Mesenchymal stem cell (in vitro differentiated cells and primary cell): ENCODE measurements at regions not wholly inside any gene's neighbourhood (a gene's known extent, or its start where the extent isn't known, plus 50 kb on each side); places are given as distances from the start of the nearest gene placed in this dataset.

Source experiments
- DNase-seq: peaks from one replicate; pipeline ENCODE4 v3.0.0-alpha.2; 2013
- H2AFZ ChIP-seq: one replicate; pipeline ENCODE4 v1.6.1; 2013; ENCODE audit warnings: low read depth, mild to moderate bottlenecking, control low read depth, inconsistent platforms, low read length, moderate library complexity
- H2AK5ac ChIP-seq: 2 replicates; pipeline ENCODE4 v1.6.1; 2013; ENCODE audit warnings: low read length, moderate library complexity, mild to moderate bottlenecking, inconsistent platforms; ENCODE audit not compliant: severe bottlenecking
- H2BK120ac ChIP-seq: one replicate; pipeline ENCODE4 v1.6.1; 2013; ENCODE audit warnings: low read depth, mild to moderate bottlenecking, inconsistent platforms, low read length, moderate library complexity
- H2BK12ac ChIP-seq, 2 experiments: one replicate each; pipeline ENCODE4 v1.6.1; 2013; ENCODE audit warnings: inconsistent platforms in 2 of 2, low read length in 2 of 2, mild to moderate bottlenecking in 2 of 2, moderate library complexity in 2 of 2, control low read depth in 1 of 2
- H2BK15ac ChIP-seq: one replicate; pipeline ENCODE4 v1.6.1; 2013; ENCODE audit warnings: mild to moderate bottlenecking, low read depth, inconsistent platforms; ENCODE audit not compliant: poor library complexity, severe bottlenecking
- H2BK5ac ChIP-seq: 2 replicates; pipeline ENCODE4 v1.6.1; 2013; ENCODE audit warnings: low read depth, mild to moderate bottlenecking, low read length, control low read depth, inconsistent platforms; ENCODE audit not compliant: poor library complexity, severe bottlenecking
- H3K14ac ChIP-seq, 2 experiments: one replicate each; pipeline ENCODE4 v1.6.1; 2013; ENCODE audit warnings: inconsistent platforms in 2 of 2, low read length in 2 of 2, control low read depth in 1 of 2, mild to moderate bottlenecking in 1 of 2, moderate library complexity in 1 of 2
- H3K18ac ChIP-seq, 2 experiments: one replicate each; pipeline ENCODE4 v1.6.1; 2013; ENCODE audit warnings: inconsistent platforms in 2 of 2, low read length in 2 of 2, control low read depth in 1 of 2, low read depth in 1 of 2, mild to moderate bottlenecking in 1 of 2
- H3K23ac ChIP-seq, 2 experiments: one replicate each; pipeline ENCODE4 v1.6.1; 2013; ENCODE audit warnings: inconsistent platforms in 2 of 2, low read length in 2 of 2, mild to moderate bottlenecking in 2 of 2, moderate library complexity in 2 of 2, control low read depth in 1 of 2
- H3K27ac ChIP-seq: 2 replicates; pipeline ENCODE4 v1.5.1; 2013; ENCODE audit warnings: mild to moderate bottlenecking, moderate library complexity, low read length, control low read depth, inconsistent platforms; ENCODE audit not compliant: poor library complexity, severe bottlenecking
- H3K27me3 ChIP-seq, 2 experiments: 2 replicates each; pipeline versions ENCODE4 v1.6.1 to v1.7.0; 2013; ENCODE audit warnings: low read length in 2 of 2, mild to moderate bottlenecking in 2 of 2, moderate library complexity in 2 of 2, control low read depth in 1 of 2, inconsistent platforms in 1 of 2; ENCODE audit not compliant: control insufficient read depth in 1 of 2, insufficient read depth in 1 of 2
- H3K36me3 ChIP-seq, 2 experiments: 2 replicates each; pipeline versions ENCODE4 v1.6.1 to v1.7.0; 2013; ENCODE audit warnings: low read length in 2 of 2, control low read depth in 1 of 2, inconsistent platforms in 1 of 2, low read depth in 1 of 2, mild to moderate bottlenecking in 1 of 2; ENCODE audit not compliant: insufficient read depth in 2 of 2, control insufficient read depth in 1 of 2
- H3K4ac ChIP-seq, 2 experiments: one replicate each; pipeline ENCODE4 v1.6.1; 2013; ENCODE audit warnings: inconsistent platforms in 2 of 2, low read length in 2 of 2, mild to moderate bottlenecking in 2 of 2, moderate library complexity in 2 of 2, control low read depth in 1 of 2, low read depth in 1 of 2
- H3K4me1 ChIP-seq: 2 replicates; pipeline ENCODE4 v1.6.1; 2013; ENCODE audit warnings: low read depth, low read length, control low read depth; ENCODE audit not compliant: control insufficient read depth, insufficient read depth
- H3K4me2 ChIP-seq: 2 replicates; pipeline ENCODE4 v1.6.1; 2013; ENCODE audit warnings: low read length, mild to moderate bottlenecking, inconsistent platforms; ENCODE audit not compliant: poor library complexity, severe bottlenecking
- H3K4me3 ChIP-seq, 2 experiments: 2 replicates each; pipeline versions ENCODE4 v1.5.1 to v1.7.0; 2013; ENCODE audit warnings: low read length in 2 of 2, mild to moderate bottlenecking in 2 of 2, control low read depth in 1 of 2, low read depth in 1 of 2; ENCODE audit not compliant: insufficient read depth in 1 of 2
- H3K79me1 ChIP-seq: replicated peaks from 2 replicates; pipeline ENCODE4 v1.6.1; 2013; ENCODE audit warnings: mild to moderate bottlenecking, control low read depth, low read length, inconsistent platforms; ENCODE audit not compliant: poor library complexity, severe bottlenecking
- H3K9ac ChIP-seq: 2 replicates; pipeline ENCODE4 v1.7.0; 2013; ENCODE audit warnings: mild to moderate bottlenecking, low read length, moderate library complexity
- H3K9me3 ChIP-seq: 2 replicates; pipeline ENCODE4 v1.7.0; 2013; ENCODE audit warnings: mild to moderate bottlenecking, low read length; ENCODE audit not compliant: control insufficient read depth
- H4K8ac ChIP-seq: one replicate; pipeline ENCODE4 v1.6.1; 2013; ENCODE audit warnings: inconsistent platforms, mild to moderate bottlenecking, low read length, moderate library complexity
- H4K91ac ChIP-seq: one replicate; pipeline ENCODE4 v1.6.1; 2013; ENCODE audit warnings: mild to moderate bottlenecking, low read length, inconsistent platforms
- WGBS: methylation state at CpG from one replicate; pipeline ENCODE4 v1.1.7; 2013; ENCODE audit warnings: mixed read lengths; 5-methylcytosine and 5-hydroxymethylcytosine counted together

- no peak for DNase-seq
- no peak overlapping the region for H2BK120ac ChIP-seq
- no peak overlapping the region for H2BK15ac ChIP-seq
- H3K9me3 ChIP-seq, result peaks cover 39% of the 10 kb centered on the region
- H2AFZ ChIP-seq, result no peak overlapping the region
- no peak overlapping the region for H3K4me3 ChIP-seq
- H3K79me1 ChIP-seq, result no peaks in the 10 kb centered on the region
- H3K4me1 ChIP-seq, result no peaks in the 10 kb centered on the region
- no peak overlapping the region for H3K4ac ChIP-seq
- no peak overlapping the region for H2BK12ac ChIP-seq
- no peaks in the 10 kb centered on the region for H3K27me3 ChIP-seq
- H2BK5ac ChIP-seq, result no peak overlapping the region
- H3K9ac ChIP-seq, result no peak overlapping the region
- no peak overlapping the region for H3K18ac ChIP-seq
- no peak overlapping the region for H3K27ac ChIP-seq
- no peak overlapping the region for H4K91ac ChIP-seq
- H3K23ac ChIP-seq, result no peak overlapping the region
- H2AK5ac ChIP-seq, result no peak overlapping the region
- H3K4me2 ChIP-seq, result no peak overlapping the region
- no peaks in the 10 kb centered on the region for H3K36me3 ChIP-seq
- H4K8ac ChIP-seq, result no peak overlapping the region
- H3K14ac ChIP-seq, result no peak overlapping the region
These were observed 529.4 kb upstream of the POT1 start for GRCh38 chr7:125459038-125459437.

- no peak overlapping the region for H2BK15ac ChIP-seq
- H4K91ac ChIP-seq, result no peak overlapping the region
- H3K9me3 ChIP-seq, result peaks cover 4% of the 10 kb centered on the region
- no peaks in the 10 kb centered on the region for H3K27me3 ChIP-seq
- no peak overlapping the region for H3K14ac ChIP-seq
- no peak overlapping the region for H2BK12ac ChIP-seq
- no peak overlapping the region for H3K27ac ChIP-seq
- no peak overlapping the region for H2AK5ac ChIP-seq
- H3K4me2 ChIP-seq, result no peak overlapping the region
- H4K8ac ChIP-seq, result no peak overlapping the region
- no peak overlapping the region for H3K18ac ChIP-seq
- H3K4ac ChIP-seq, result no peak overlapping the region
- DNase-seq, result peak; percentile 27
- no peak overlapping the region for H3K4me3 ChIP-seq
- no peaks in the 10 kb centered on the region for H3K79me1 ChIP-seq
- no peak overlapping the region for H3K9ac ChIP-seq
- H2AFZ ChIP-seq, result no peak overlapping the region
- H2BK5ac ChIP-seq, result no peak overlapping the region
- no peak overlapping the region for H3K23ac ChIP-seq
- H2BK120ac ChIP-seq, result no peak overlapping the region
- H3K36me3 ChIP-seq, result no peaks in the 10 kb centered on the region
- H3K4me1 ChIP-seq, result no peaks in the 10 kb centered on the region
These were observed 521.1 kb upstream of the POT1 start for GRCh38 chr7:125450749-125451148.

DNA sequence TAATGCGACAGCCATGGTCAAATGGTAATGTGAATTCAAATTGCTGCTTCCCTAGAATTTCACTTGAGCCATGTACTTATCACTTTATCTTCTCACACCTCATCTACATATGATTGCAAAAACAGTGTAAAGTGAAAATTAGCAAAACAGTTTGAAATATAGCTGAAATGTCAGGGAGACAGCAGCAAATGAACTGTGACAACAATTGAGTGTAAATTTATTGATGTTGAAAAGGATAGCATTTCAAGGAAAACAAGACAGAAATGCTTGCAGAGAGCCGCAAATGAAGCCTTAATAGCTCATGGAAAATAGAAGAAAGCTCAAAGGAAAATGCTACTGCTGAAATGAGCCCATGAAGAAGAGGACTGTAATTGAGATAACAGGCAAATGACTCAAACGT, 516.2 kb upstream of the POT1 start:
- Histone ChIP-seq H3K18ac (no peak overlapping the region), H3K27me3 (no peaks in the 10 kb centered on the region), H3K27ac (no peak overlapping the region), H3K79me1 (no peaks in the 10 kb centered on the region), H2BK15ac (no peak overlapping the region), H3K4me3 (no peak overlapping the region), H2AFZ (no peak overlapping the region), H2BK120ac (no peak overlapping the region), H3K4me1 (no peaks in the 10 kb centered on the region), H3K14ac (no peak overlapping the region), H3K9me3 (peaks cover 5% of the 10 kb centered on the region), H4K91ac (no peak overlapping the region), H3K9ac (no peak overlapping the region), H3K4me2 (no peak overlapping the region), H3K4ac (no peak overlapping the region), H2BK5ac (no peak overlapping the region), H3K23ac (no peak overlapping the region), H4K8ac (no peak overlapping the region), H2AK5ac (no peak overlapping the region), H3K36me3 (no peaks in the 10 kb centered on the region), H2BK12ac (no peak overlapping the region)
- 57% methylated on average over 2 of the region's 3 CpGs for WGBS
- no peak for DNase-seq

DNA sequence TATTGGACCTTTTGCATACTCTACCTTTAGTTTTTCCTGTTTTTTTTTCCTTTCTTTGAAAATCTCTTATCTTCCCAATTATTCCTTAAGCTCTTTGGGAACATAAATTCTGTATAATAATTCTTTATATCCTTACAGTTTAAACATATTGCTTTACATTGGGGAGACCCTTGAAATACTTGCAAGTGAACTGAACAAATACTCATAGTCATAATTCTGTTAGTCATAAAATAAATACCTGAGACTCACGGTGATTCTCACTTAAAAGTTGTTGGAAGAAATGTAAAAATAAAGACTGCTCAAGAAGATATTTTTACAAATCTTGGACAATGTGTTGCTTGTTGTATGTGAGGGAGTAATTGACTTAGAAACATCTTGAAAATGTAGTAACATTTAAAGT, 515.2 kb upstream of the POT1 start:
- no peaks in the 10 kb centered on the region for H3K4me1 ChIP-seq
- no peak for DNase-seq
- 83% methylated on average over 1 of the region's 1 CpG for WGBS
- H2BK12ac ChIP-seq, result no peak overlapping the region
- H3K23ac ChIP-seq, result no peak overlapping the region
- no peak overlapping the region for H3K14ac ChIP-seq
- H4K91ac ChIP-seq, result no peak overlapping the region
- H3K4ac ChIP-seq, result no peak overlapping the region
- H4K8ac ChIP-seq, result no peak overlapping the region
- no peak overlapping the region for H2BK5ac ChIP-seq
- no peak overlapping the region for H3K27ac ChIP-seq
- H2BK15ac ChIP-seq, result no peak overlapping the region
- H2AK5ac ChIP-seq, result no peak overlapping the region
- no peak overlapping the region for H2AFZ ChIP-seq
- H3K4me2 ChIP-seq, result no peak overlapping the region
- no peak overlapping the region for H3K9ac ChIP-seq
- H3K18ac ChIP-seq, result no peak overlapping the region
- H2BK120ac ChIP-seq, result no peak overlapping the region
- H3K36me3 ChIP-seq, result no peaks in the 10 kb centered on the region
- H3K79me1 ChIP-seq, result no peaks in the 10 kb centered on the region
- no peaks in the 10 kb centered on the region for H3K27me3 ChIP-seq
- H3K9me3 ChIP-seq, result peaks cover 11% of the 10 kb centered on the region
- no peak overlapping the region for H3K4me3 ChIP-seq
